HL-60 (cell line): ENCODE measurements at regions not wholly inside any gene's neighbourhood (a gene's known extent, or its start where the extent isn't known, plus 50 kb on each side); places are given as distances from the start of the nearest gene placed in this dataset.

Experiments
- DNase-seq, 2 experiments: peaks; one replicate each; pipeline ENCODE4 v3.0.0-alpha.2; 2010 to 2020; ENCODE audit warnings: low read depth in 1 of 2, low spot score in 1 of 2
- H3K27ac ChIP-seq: fragments of 250-450 bp; sonication (Bioruptor Pico); replicated peaks from 2 replicates; pipeline ENCODE4 v1.5.1; 2020; ENCODE audit warnings: mild to moderate bottlenecking, moderate library complexity
- H3K27me3 ChIP-seq: fragments of 250-450 bp; sonication (Bioruptor Pico); 2 replicates; pipeline ENCODE4 v1.5.1; 2021; ENCODE audit warnings: mild to moderate bottlenecking, moderate library complexity; ENCODE audit not compliant: insufficient read depth, poor library complexity, severe bottlenecking
- H3K4me3 ChIP-seq: replicated peaks from 2 replicates; pipeline ENCODE4 v1.5.1; 2011; ENCODE audit warnings: mild to moderate bottlenecking, control low read depth, low read length; ENCODE audit not compliant: insufficient read depth
- CTCF ChIP-seq: IDR thresholded peaks from one replicate; pipeline ENCODE4 v1.5.1; 2011; ENCODE audit warnings: low read length, control low read depth, inconsistent platforms; ENCODE audit not compliant: insufficient read depth
- GABPA ChIP-seq: IDR thresholded peaks from 2 replicates; pipeline ENCODE4 v1.6.1; 2012; ENCODE audit warnings: low read depth
- POLR2AphosphoS5 ChIP-seq: IDR thresholded peaks from 2 replicates; pipeline ENCODE4 v1.6.1; 2012; ENCODE audit warnings: low read depth
- REST ChIP-seq: IDR thresholded peaks from 2 replicates; pipeline ENCODE4 v1.6.1; 2012; ENCODE audit warnings: low read depth; ENCODE audit not compliant: insufficient replicate concordance
- SPI1 ChIP-seq: IDR thresholded peaks from 2 replicates; pipeline ENCODE4 v1.6.1; 2012; ENCODE audit warnings: low read depth, mild to moderate bottlenecking, borderline replicate concordance

- no peak overlapping the region for H3K27ac ChIP-seq
- DNase-seq: no peak
- TF ChIP-seq REST: no peak
- no peak for TF ChIP-seq SPI1
- no peak for TF ChIP-seq GABPA
- TF ChIP-seq POLR2AphosphoS5: no peak
- no peak for TF ChIP-seq CTCF
- no peak overlapping the region for H3K4me3 ChIP-seq
- no peaks in the 10 kb centered on the region for H3K27me3 ChIP-seq
Measured at GRCh38 chr9:75823151-75823550, 67.3 kb upstream of the PCSK5 start.

GRCh38 chr9:75824816-75825568 lies 65.5 kb upstream of the PCSK5 start:
- Histone ChIP-seq H3K27ac (no peak overlapping the region), H3K4me3 (no peak overlapping the region), H3K27me3 (no peaks in the 10 kb centered on the region)
- TF ChIP-seq POLR2AphosphoS5 (no peak), REST (no peak), CTCF (no peak), GABPA (no peak), SPI1 (no peak)
- DNase-seq: no peak

GRCh38 chr9:75826314-75826713 lies 64.2 kb upstream of the PCSK5 start:
- Histone ChIP-seq H3K27ac (no peak overlapping the region), H3K27me3 (no peaks in the 10 kb centered on the region), H3K4me3 (no peak overlapping the region)
- DNase-seq: no peak
- TF ChIP-seq SPI1 (no peak), GABPA (no peak), POLR2AphosphoS5 (no peak), REST (no peak), CTCF (no peak)
